Activated T-cell treated with anti-CD3 and anti-CD28 coated beads for 24 hours (primary cell): ENCODE measurements at regions not wholly inside any gene's neighbourhood (a gene's known extent, or its start where the extent isn't known, plus 50 kb on each side); places are given as distances from the start of the nearest gene placed in this dataset.

Experiments used
- DNase-seq: peaks from one replicate; pipeline ENCODE4 v3.0.0-alpha.2; 2020; ENCODE audit warnings: low read depth

DNA sequence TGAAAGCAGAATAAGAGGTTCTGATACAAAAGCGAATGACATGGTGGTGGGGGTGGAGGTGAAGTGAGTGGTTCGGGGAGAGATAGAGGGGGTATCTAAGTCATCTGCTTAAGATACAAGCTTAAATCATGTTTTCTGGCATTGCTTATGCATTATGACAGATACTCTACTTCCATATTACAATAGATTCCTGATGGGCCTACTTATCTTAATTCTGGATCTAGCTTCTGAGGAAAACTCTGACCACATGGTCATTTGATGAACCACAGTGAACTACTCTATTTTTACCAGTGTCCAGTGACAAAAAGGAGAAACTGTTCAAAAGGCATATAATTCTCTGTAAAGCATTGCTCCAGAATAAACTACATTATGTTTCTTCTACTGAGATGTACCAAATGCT lies 673.7 kb upstream of the CCDC54 start:
- no peak for DNase-seq

DNA sequence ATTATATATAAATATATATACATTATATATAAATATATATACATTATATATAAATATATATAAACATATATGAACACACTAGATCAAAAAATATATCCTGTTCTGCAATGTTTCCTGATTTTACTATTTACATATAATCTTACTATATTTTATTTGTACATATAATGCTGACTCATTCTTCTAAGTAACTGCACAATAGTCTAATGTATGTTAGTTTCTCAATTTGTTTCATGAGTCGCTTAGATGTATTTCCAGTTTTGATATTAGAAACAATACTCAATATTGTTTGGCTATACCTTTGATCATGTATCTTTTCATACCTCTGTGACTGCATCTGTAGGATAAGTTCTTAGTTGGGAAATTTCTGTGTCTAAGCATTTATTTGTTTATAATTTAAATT lies 669.9 kb upstream of the CCDC54 start:
- DNase-seq, result no peak

DNA sequence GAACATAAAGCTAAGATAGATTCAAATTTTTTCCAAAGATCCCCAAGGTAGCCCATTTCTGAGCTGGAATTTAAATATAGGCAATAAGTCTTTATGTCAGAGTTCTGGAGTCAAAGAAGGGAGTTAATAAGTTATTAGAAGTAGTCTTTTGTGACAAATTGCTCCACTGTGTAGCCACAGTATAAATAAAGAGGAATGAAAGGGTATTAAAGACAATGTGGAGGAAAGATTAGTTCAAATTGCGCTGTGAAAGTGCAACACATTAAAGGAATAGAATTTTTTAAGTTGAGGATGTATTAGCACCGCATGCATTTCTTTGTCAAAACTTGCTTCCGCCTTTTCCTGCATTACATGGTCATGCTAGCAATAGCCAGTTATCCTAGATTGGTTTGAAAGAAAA lies 666.6 kb upstream of the CCDC54 start:
- DNase-seq, result no peak

GRCh38 chr3:106711650-106712049 lies 665.6 kb upstream of the CCDC54 start:
- DNase-seq, result no peak

DNA sequence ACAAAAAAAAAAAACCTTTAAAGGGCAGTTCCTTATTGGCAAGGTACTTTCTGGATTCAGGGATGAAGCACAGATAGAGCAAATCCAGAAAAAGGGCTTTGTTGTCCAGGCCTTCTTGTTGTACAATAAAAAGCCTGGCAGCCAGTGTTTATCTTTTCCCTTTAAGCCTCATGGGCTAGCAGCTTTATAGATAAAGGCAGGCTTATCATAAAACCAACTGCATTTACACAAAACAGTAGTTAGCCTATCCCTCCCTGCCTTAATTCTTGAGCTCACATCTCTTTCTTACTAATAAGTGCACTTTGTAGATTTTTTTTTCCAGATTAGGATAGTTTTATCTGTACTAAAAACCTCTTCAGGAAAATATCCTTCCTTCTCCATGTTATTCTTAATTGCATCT lies 662.8 kb upstream of the CCDC54 start:
- no peak for DNase-seq

DNA sequence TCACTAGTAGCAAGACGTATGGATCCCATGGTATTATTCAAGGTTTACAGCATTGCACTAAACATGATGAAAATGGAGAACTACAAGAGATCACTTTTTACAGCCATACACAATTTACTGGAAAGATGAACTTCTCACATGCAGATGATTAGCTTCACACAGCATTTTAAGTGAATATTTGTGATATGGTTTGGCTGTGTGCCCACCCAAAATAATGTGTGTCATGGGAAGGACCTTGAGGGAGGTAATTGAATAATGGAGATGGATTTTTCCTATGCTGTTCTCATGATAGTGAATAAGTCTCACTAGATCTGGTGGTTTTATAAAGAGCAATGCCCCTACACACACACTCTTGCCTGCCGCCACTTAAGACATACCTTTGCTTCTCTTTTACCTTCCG lies 662.0 kb upstream of the CCDC54 start:
- DNase-seq, result no peak

GRCh38 chr3:106717178-106717780 lies 660.0 kb upstream of the CCDC54 start:
- no peak for DNase-seq

DNA sequence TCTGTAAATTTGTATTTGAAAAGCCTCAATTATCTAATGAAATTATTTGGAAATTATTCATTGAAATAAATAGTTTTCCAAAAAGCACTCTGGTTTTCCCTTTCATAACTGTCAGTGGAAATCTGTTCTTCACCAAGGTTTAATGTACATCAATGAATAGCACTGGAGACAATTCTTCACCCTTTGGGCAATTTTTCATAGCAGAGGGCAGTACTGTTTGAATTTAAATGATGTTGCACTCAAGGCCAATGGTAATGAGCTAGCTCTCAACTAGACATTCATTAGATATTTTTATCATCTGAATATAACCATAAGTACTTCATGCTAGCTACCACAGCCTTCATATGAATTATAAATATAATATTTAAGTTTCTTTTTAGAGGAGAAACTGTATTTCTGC lies 658.2 kb upstream of the CCDC54 start:
- no peak for DNase-seq

- DNase-seq, result no peak
Measured at GRCh38 chr3:106719583-106719982, 657.7 kb upstream of the CCDC54 start.

GRCh38 chr3:106720510-106720909 lies 656.7 kb upstream of the CCDC54 start:
- no peak for DNase-seq

DNA sequence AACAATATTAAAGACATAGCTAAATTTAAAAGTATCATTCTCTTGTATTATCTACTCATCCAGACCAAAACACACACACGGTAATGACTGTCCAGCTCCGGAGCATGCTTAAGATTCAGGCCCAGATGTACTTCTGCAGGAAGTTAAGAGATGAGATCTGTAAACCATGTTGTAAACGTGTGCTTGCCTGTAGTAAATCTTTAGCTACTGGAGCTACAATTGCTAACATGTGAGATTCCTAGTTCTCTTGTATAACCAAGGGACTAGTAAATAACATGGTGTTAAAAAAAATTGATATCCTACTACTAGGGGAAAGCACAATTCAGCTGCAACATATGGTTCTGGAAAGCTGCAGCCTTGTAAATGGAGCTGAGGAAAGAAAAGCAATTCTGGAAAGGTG lies 651.7 kb upstream of the CCDC54 start:
- no peak for DNase-seq

- DNase-seq, result no peak
Measured at GRCh38 chr3:106728315-106729098, 648.7 kb upstream of the CCDC54 start.

DNA sequence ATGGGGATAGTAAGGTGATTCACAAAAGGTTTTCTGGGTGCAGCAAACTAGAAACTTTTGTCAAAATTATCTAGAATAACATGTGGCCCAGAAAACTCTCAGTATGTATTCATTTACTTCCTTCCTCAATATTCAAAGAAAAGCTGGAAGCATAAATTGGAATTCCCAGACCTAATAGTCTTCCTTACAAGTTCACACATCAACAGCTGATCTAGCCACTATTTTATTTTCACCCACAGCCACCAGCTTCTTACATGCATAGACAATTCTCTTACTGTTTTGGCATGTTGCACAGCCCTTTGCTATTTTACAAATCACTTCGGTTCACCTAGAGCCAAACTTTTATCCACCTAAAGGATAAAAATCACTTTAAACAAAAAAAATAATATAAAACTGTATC lies 647.8 kb upstream of the CCDC54 start:
- DNase-seq, result no peak

- no peak for DNase-seq
Measured at GRCh38 chr3:106731230-106731629, 646.0 kb upstream of the CCDC54 start.

GRCh38 chr3:106734712-106735111 lies 642.5 kb upstream of the CCDC54 start:
- DNase-seq, result no peak

DNA sequence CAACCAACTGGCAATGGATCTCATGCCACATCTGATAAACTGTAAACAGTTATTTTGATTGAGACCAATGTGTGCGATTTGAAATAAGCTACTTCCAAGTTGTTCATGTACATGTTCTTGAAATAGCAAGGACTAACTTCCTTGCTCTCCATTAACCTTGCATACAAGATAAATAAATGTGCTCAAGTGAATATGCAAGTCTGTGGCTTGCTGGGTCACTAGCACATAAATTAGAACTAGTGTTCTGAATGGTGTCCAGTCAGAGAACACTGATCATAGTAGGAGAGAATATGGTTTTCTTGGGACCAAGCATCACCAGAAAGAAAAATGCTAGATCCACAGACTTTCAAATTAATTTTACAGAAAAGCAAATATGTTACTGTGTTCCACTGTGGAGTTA lies 640.0 kb upstream of the CCDC54 start:
- DNase-seq, result no peak

DNA sequence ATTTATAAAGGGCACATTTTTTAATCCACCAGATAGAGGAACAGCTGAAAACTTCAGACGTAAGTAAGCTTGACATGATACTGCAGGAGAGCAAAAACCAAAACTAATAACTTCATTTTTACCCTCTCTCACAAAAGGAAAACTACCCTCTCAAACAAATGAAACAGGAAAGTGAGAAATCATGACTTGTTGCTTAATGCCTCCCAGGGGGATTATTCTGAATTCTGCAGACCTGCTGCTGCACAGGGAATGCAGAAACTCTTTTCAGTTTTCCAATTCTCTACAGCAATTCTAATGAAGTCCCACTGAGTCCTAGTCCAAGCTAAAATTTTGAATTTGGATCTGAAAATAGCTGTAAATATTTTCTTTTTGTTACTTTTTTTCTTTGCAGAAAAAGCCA lies 637.1 kb upstream of the CCDC54 start:
- DNase-seq, result no peak

DNA sequence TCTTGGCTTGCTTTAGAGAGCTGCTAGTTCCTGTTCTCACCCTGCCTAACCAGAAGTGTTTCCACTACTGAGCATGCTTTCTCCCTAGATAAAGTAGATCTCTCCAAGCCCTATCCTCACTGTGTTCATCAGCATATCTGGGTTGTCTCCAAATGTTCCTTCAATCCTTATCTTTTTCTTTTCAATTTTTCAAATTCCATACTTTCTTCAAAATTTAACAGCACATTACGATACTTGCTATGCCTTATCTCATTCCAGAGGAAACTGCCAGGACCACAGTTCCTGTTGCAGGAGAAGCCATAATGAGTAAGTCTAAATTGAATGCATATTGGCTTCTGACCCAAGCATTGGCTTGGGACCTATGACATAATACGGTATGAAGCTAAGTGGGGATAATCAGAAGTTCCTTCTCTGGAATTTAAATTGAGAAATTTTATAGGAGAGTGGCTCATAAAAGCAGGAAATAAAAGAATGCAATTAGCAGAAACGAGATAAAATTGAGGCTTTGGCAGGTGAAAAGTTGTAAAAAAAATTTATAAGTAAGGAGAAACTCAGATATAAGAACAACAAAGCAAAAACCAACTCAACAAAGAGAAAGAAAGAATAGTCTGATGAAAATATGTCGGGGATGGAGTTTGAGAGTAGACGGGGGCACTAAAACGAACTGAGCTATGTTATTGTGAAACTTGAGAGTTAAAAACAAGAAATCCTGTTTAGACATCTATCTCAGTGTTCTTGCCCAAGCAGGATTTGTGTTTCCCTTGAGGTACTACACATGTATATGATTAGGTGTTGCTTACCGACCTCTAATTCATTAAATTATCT lies 631.7 kb upstream of the CCDC54 start:
- no peak for DNase-seq

GRCh38 chr3:106746286-106746685 lies 631.0 kb upstream of the CCDC54 start:
- no peak for DNase-seq

GRCh38 chr3:106748472-106749262 lies 628.6 kb upstream of the CCDC54 start:
- DNase-seq, result no peak

- no peak for DNase-seq
Measured at GRCh38 chr3:106750092-106750491, 627.1 kb upstream of the CCDC54 start.

- DNase-seq, result no peak
Measured at GRCh38 chr3:106755336-106755735, 621.9 kb upstream of the CCDC54 start.
